Vagina (tissue), 2 donors: ENCODE measurements at regions not wholly inside any gene's neighbourhood (a gene's known extent, or its start where the extent isn't known, plus 50 kb on each side); places are given as distances from the start of the nearest gene placed in this dataset.

Experiments
- POLR2A ChIP-seq, 2 donors: fragments of 450-650 bp; IDR thresholded peaks; one replicate each; pipeline ENCODE4 v1.6.1; 2017; ENCODE audit warnings: antibody characterized with exemption in 2 of 2, mild to moderate bottlenecking in 2 of 2, moderate library complexity in 2 of 2
- TF ChIP-seq, protein P1 (sequence below), 3 experiments: fragments of 450-650 bp in 2 of 3; fragments of 200-600 bp in 1 of 3; sonication (generic) in 1 of 3; IDR thresholded peaks; one replicate each; pipeline ENCODE4 v1.5.1; 2017 to 2019; ENCODE audit warnings: antibody characterized with exemption in 3 of 3, mild to moderate bottlenecking in 2 of 3, moderate library complexity in 2 of 3

DNA sequence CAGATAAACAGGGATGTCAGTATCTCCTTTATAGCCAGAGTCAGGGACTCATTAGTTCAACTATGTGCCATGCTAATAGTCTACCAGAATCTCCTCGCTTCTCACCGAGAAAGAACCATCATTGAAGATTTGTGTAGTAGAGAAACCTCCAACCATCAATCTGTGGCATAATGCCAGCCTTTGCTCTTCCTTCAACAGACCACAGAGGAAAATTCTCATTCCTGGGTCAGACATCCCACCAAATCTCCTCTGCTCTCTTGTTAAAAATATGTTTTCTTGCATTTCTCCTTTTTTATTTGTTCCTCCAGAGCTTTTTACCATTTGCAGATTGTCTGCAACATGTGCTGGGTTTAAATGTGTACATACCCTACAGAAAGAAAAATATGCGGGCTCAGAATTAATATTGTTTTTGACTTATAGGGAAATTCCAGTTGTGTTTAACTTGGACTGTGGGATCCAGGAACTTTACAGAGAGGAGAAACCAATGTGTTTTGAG, 64.9 kb downstream of the LLPH start:
- no peak for TF ChIP-seq POLR2A (IDR thresholded peaks at IDR 0.05)
- TF ChIP-seq, protein P1, sequence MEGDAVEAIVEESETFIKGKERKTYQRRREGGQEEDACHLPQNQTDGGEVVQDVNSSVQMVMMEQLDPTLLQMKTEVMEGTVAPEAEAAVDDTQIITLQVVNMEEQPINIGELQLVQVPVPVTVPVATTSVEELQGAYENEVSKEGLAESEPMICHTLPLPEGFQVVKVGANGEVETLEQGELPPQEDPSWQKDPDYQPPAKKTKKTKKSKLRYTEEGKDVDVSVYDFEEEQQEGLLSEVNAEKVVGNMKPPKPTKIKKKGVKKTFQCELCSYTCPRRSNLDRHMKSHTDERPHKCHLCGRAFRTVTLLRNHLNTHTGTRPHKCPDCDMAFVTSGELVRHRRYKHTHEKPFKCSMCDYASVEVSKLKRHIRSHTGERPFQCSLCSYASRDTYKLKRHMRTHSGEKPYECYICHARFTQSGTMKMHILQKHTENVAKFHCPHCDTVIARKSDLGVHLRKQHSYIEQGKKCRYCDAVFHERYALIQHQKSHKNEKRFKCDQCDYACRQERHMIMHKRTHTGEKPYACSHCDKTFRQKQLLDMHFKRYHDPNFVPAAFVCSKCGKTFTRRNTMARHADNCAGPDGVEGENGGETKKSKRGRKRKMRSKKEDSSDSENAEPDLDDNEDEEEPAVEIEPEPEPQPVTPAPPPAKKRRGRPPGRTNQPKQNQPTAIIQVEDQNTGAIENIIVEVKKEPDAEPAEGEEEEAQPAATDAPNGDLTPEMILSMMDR (IDR thresholded peaks at IDR 0.05), result no peak
